ENCODE measurements at regions not wholly inside any gene's neighbourhood (a gene's known extent, or its start where the extent isn't known, plus 50 kb on each side); places are given as distances from the start of the nearest gene placed in this dataset.

GRCh38 chr10:123373591-123373990 lies 219.4 kb downstream of the BUB3 start:
- Histone ChIP-seq H3K27ac (ENCODE audit: control insufficient read depth, insufficient read depth, low read length) (no peak overlapping the region), H3K4me1 (ENCODE audit: control insufficient read depth, extremely low read depth, insufficient read depth, low read length) (no peaks in the 10 kb centered on the region), H3K9me3 (ENCODE audit: control insufficient read depth, low read depth, low read length) (no peaks in the 10 kb centered on the region), H3K27me3 (ENCODE audit: control insufficient read depth, extremely low read depth, insufficient read depth, low read length) (peaks cover 2% of the 10 kb centered on the region), H3K9ac (ENCODE audit: control insufficient read depth, extremely low read depth, insufficient read depth, low read length) (no peak overlapping the region), H4K20me1 (ENCODE audit: control insufficient read depth, extremely low read depth, insufficient read depth, low read length) (no peaks in the 10 kb centered on the region), H3K4me3 (ENCODE audit: control insufficient read depth in 2 of 3, extremely low read depth in 1 of 3, insufficient read depth in 2 of 3, low read depth in 1 of 3, low read length in 3 of 3) (no peak overlapping the region), H3K36me3 (ENCODE audit: control insufficient read depth in 2 of 2, extremely low read depth in 1 of 2, insufficient read depth in 2 of 2, low read length in 2 of 2) (no peaks in the 10 kb centered on the region), H3K79me2 (ENCODE audit: control insufficient read depth, insufficient read depth, low read length) (no peaks in the 10 kb centered on the region), H3K9me1 (ENCODE audit: control insufficient read depth, extremely low read depth, insufficient read depth, low read length) (no peaks in the 10 kb centered on the region), H2AFZ (ENCODE audit: control insufficient read depth, low read length) (no peak overlapping the region), H3K4me2 (ENCODE audit: control insufficient read depth, extremely low read depth, insufficient read depth, low read depth, low read length) (no peak overlapping the region)
- dilution Hi-C loops (cut with MboI; ENCODE audit: extremely low pct_ligation_motif_present, low sequenced_read_pairs): no loop called here
- DNase-seq (ENCODE audit: low read depth, low spot score): no peak
- FAIRE-seq: no peak
- no peak for TF ChIP-seq EZH2 (IDR thresholded peaks at IDR 0.05; ENCODE audit: low read length)
- no peak for TF ChIP-seq CTCF (optimal IDR thresholded peaks at IDR 0.05 in 1 of 3, IDR thresholded peaks at IDR 0.05 in 1 of 3, conservative IDR thresholded peaks at IDR 0.05 in 1 of 3; ENCODE audit: extremely low read depth in 1 of 3, insufficient read depth in 2 of 3, low read length in 3 of 3)

GRCh38 chr10:123375097-123375496 lies 220.9 kb downstream of the BUB3 start:
- H3K9me3 ChIP-seq (ENCODE audit: control insufficient read depth, low read depth, low read length): no peaks in the 10 kb centered on the region
- no peaks in the 10 kb centered on the region for H3K4me1 ChIP-seq (ENCODE audit: control insufficient read depth, extremely low read depth, insufficient read depth, low read length)
- dilution Hi-C loops (cut with MboI; ENCODE audit: extremely low pct_ligation_motif_present, low sequenced_read_pairs): no loop called here
- no peak overlapping the region for H3K9ac ChIP-seq (ENCODE audit: control insufficient read depth, extremely low read depth, insufficient read depth, low read length)
- H3K27ac ChIP-seq (ENCODE audit: control insufficient read depth, insufficient read depth, low read length): no peak overlapping the region
- no peak for TF ChIP-seq EZH2 (IDR thresholded peaks at IDR 0.05; ENCODE audit: low read length)
- FAIRE-seq: no peak
- H2AFZ ChIP-seq (ENCODE audit: control insufficient read depth, low read length): no peak overlapping the region
- H3K4me3 ChIP-seq (ENCODE audit: control insufficient read depth in 2 of 3, extremely low read depth in 1 of 3, insufficient read depth in 2 of 3, low read depth in 1 of 3, low read length in 3 of 3): no peak overlapping the region
- no peak for DNase-seq (ENCODE audit: low read depth, low spot score)
- no peaks in the 10 kb centered on the region for H3K9me1 ChIP-seq (ENCODE audit: control insufficient read depth, extremely low read depth, insufficient read depth, low read length)
- H3K36me3 ChIP-seq (ENCODE audit: control insufficient read depth in 2 of 2, extremely low read depth in 1 of 2, insufficient read depth in 2 of 2, low read length in 2 of 2): no peaks in the 10 kb centered on the region
- no peak overlapping the region for H3K4me2 ChIP-seq (ENCODE audit: control insufficient read depth, extremely low read depth, insufficient read depth, low read depth, low read length)
- H3K27me3 ChIP-seq (ENCODE audit: control insufficient read depth, extremely low read depth, insufficient read depth, low read length): peaks cover 2% of the 10 kb centered on the region
- no peaks in the 10 kb centered on the region for H4K20me1 ChIP-seq (ENCODE audit: control insufficient read depth, extremely low read depth, insufficient read depth, low read length)
- H3K79me2 ChIP-seq (ENCODE audit: control insufficient read depth, insufficient read depth, low read length): no peaks in the 10 kb centered on the region

GRCh38 chr10:123375738-123376137 lies 221.5 kb downstream of the BUB3 start:
- TF ChIP-seq CTCF (optimal IDR thresholded peaks at IDR 0.05 in 1 of 3, IDR thresholded peaks at IDR 0.05 in 1 of 3, conservative IDR thresholded peaks at IDR 0.05 in 1 of 3; ENCODE audit: extremely low read depth in 1 of 3, insufficient read depth in 2 of 3, low read length in 3 of 3) (no peak), EZH2 (IDR thresholded peaks at IDR 0.05; ENCODE audit: low read length) (no peak)
- Histone ChIP-seq H3K27me3 (ENCODE audit: control insufficient read depth, extremely low read depth, insufficient read depth, low read length) (peaks cover 2% of the 10 kb centered on the region), H2AFZ (ENCODE audit: control insufficient read depth, low read length) (no peak overlapping the region), H4K20me1 (ENCODE audit: control insufficient read depth, extremely low read depth, insufficient read depth, low read length) (no peaks in the 10 kb centered on the region), H3K9ac (ENCODE audit: control insufficient read depth, extremely low read depth, insufficient read depth, low read length) (no peak overlapping the region), H3K4me3 (ENCODE audit: control insufficient read depth in 2 of 3, extremely low read depth in 1 of 3, insufficient read depth in 2 of 3, low read depth in 1 of 3, low read length in 3 of 3) (no peak overlapping the region), H3K9me1 (ENCODE audit: control insufficient read depth, extremely low read depth, insufficient read depth, low read length) (no peaks in the 10 kb centered on the region), H3K4me1 (ENCODE audit: control insufficient read depth, extremely low read depth, insufficient read depth, low read length) (no peaks in the 10 kb centered on the region), H3K79me2 (ENCODE audit: control insufficient read depth, insufficient read depth, low read length) (no peaks in the 10 kb centered on the region), H3K36me3 (ENCODE audit: control insufficient read depth in 2 of 2, extremely low read depth in 1 of 2, insufficient read depth in 2 of 2, low read length in 2 of 2) (no peaks in the 10 kb centered on the region), H3K27ac (ENCODE audit: control insufficient read depth, insufficient read depth, low read length) (no peak overlapping the region), H3K9me3 (ENCODE audit: control insufficient read depth, low read depth, low read length) (no peaks in the 10 kb centered on the region), H3K4me2 (ENCODE audit: control insufficient read depth, extremely low read depth, insufficient read depth, low read depth, low read length) (no peak overlapping the region)
- no peak for FAIRE-seq
- dilution Hi-C loops (cut with MboI; ENCODE audit: extremely low pct_ligation_motif_present, low sequenced_read_pairs): no loop called here
- no peak for DNase-seq (ENCODE audit: low read depth, low spot score)
